Hematopoietic multipotent progenitor cell treated with erythropoietin and hydrocortisone succinate and interleukin-3 and kit ligand, for 6 days (in vitro differentiated cells): ENCODE measurements at regions not wholly inside any gene's neighbourhood (a gene's known extent, or its start where the extent isn't known, plus 50 kb on each side); places are given as distances from the start of the nearest gene placed in this dataset.
"Not testable (repeated sequence)": the region's sequence is repeated elsewhere in the genome, so short reads cannot be mapped to it uniquely, and the experiment has no call there.

Experiments
- DNase-seq: peaks from one replicate; pipeline ENCODE4 v3.0.0-alpha.2; 2015

DNA sequence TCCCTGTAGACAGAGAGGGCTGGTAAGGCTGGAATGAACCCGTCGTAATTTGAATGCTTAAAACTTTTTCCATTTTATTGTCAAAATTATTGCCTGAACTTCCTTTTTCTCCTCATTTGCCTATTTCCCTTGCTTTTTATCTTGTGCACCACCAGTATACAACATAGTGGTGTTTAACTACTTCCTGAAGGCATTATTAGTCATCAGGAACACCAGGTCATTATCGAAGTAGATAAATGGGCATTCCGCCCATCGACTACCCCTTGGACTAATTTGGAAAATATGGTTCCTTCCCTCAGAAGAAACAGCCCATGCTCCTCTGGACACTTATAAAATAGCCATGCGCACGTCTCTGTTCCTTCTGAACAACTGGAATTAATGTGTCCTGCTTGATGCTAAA is 232.1 kb downstream of the TM9SF2 start:
- DNase-seq, result no peak

DNA sequence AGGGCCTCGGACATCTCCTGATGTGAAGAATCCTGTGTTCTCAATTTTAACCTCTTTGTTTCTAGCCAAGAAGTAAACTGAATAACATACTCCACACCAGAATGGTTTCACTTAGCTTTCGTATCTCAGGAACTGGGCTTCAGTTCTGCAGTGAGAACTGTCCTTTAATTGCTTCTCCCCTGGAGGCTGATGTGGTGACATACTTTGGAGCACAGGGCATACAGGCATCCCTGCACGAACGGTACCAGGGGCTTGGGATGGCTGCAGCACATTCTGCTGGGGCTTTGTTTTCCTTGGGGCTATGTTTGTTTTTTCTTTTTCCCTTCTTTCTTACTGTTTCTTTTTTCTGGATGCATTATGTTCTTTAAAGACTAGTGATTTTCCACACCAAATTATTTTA is 230.5 kb downstream of the TM9SF2 start:
- no peak for DNase-seq

DNA sequence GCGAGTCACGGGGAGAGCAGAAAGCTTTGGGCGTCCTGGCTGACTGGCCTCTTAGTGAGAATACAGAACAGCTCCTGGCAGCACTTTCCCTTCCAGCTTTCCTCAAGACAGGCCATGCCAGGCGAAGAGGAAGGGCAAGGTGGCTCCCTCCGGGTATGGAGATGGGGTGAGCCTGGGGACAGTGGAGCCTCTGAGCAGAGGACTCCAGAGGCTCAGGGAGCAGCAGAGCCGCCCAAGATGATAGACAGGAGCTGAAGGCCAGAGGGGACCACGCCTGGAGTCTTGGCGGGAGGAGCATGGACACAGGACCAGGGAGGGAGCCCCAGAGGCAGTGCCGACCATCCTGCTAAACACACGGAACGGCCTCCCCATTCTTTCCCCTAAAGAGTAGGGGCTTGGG is 229.1 kb downstream of the TM9SF2 start:
- no peak for DNase-seq

DNA sequence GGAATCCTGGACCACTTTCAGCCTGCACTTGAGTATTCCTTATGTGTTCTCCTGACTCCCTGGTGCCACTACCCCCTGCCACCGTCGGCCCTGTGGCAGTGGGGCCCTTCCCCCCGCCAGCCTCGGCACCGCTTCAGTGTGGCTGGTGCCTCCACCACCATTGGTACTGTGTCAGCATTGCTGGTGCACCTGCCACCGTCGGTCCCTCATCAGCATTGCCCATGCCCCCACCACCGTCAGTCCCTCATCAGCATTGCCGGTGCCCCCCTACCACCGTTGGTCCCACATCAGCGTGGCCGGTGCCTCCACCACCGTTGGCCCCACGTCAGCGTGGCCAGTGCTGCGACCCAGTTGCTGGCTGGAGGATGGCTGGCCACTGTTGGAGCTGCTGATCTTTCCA is 228.5 kb downstream of the TM9SF2 start:
- DNase-seq, result no peak

DNA sequence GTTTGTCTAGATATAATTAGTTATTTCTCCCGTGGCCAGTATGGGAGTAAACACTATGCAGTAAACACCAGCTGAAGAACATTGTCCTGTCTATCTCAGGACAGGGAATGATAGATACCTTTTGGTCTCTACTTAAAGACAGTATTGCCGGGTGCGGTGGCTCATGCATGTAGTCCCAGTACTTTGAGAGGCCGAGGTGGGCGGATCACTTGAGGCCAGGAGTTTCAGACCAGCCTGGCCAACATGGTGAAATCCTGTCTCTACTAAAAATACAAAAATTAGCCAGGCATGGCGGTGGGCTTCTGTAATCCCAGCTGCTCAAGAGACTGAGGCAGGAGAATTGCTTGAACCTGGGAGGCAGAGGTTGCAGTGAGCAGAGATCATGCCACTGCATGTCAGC is 226.4 kb downstream of the TM9SF2 start:
- not testable (repeated sequence) for DNase-seq

- DNase-seq, result no peak
Measured at GRCh38 chr13:99726282-99726894, 225.1 kb downstream of the TM9SF2 start.

DNA sequence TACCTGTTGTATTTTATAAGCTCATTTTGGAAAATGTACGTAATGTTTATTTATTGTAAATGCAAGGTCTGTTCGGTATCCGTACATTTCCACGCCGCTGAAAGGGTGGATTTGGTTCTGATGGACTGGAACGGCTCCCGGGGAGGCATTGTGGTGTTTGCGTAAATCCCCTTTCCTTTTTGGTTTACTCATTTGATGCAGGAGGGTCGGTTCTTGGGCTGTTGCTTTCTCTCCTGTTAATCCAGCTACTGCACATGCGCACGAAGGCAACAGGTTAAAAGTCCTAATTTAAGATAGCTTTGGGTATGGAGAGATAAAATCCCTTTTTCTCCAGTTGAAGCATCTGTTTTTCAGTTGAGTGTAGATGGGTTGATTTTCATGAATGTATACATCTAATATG is 224.4 kb downstream of the TM9SF2 start:
- DNase-seq, result no peak

DNA sequence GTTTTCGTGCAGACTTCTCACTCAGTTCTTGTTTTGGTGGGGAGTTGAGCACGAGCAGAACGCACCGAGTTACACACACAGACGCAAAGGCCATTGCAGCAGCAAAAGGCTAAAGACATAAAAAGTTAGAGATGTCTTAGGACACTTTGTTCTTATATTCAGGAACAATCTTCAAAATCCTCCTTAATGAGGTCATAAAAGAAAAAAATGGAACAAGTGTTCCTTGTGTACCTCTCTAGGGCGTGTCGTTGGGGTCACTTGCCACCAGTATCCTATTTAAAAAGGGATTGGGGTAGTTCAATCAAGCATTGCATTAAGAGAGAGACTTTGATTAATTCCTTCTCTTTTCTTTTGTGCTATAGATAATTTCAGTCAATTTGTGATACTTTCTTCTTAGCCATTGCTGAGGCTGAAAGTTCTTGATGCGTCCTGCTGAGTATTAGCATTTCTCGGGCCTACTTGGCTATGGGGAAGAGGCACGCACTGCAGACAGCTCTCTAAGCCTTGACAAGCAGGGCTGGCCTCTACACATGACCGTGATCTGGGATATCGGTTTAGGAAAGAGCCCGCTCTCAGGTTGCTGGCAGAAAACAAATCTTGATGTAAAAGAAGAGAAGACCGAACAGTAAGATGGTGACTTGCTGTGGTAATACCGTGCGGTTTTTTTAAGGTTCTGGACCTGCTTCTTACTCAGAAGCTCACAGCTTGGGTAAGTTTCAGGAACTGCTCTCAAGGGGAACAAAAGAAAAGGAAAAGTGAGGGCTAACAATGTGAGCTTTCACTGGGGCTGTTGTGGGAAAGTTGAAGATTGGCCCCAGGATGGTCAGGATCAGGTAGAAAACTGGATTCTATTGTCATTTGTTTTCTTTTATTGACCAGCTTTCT is 223.6 kb downstream of the TM9SF2 start:
- DNase-seq, result no peak

- no peak for DNase-seq
Measured at GRCh38 chr13:99723878-99724277, 222.6 kb downstream of the TM9SF2 start.

- DNase-seq, result no peak
Measured at GRCh38 chr13:99722931-99723330, 221.7 kb downstream of the TM9SF2 start.

DNA sequence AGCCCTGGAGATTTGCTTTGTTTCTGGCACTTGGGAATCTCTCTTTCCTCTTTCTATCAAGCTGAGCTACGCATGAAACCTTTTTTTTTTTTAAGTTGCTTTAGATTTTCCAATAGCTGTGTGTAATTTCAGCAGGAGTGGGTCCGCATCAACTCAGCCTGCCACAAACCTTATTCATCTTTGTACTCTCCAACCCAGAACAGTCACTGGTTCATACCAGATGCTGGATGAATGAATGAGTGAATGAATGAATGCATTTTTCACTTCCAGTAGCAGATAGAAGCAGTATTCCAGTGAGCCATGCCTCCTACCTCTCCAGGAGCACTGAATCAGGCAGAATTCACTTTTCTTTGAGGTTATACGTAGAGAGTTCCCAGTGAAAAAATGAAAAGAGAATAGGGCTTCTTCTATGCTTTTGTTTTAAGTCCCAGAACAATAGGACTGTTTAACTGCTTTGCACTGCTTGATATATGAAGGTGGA is 221.1 kb downstream of the TM9SF2 start:
- no peak for DNase-seq

- DNase-seq, result peak; percentile 19
Measured at GRCh38 chr13:99721606-99722337, 220.5 kb downstream of the TM9SF2 start.

GRCh38 chr13:99717959-99718674 is 216.8 kb downstream of the TM9SF2 start:
- no peak for DNase-seq

- DNase-seq, result no peak
Measured at GRCh38 chr13:99709134-99709533, 207.9 kb downstream of the TM9SF2 start.

- DNase-seq, result no peak
Measured at GRCh38 chr13:99704390-99704789, 203.1 kb downstream of the TM9SF2 start.

- no peak for DNase-seq
Measured at GRCh38 chr13:99703908-99704307, 202.6 kb downstream of the TM9SF2 start.

GRCh38 chr13:99702687-99703319 is 201.5 kb downstream of the TM9SF2 start:
- DNase-seq, result no peak

DNA sequence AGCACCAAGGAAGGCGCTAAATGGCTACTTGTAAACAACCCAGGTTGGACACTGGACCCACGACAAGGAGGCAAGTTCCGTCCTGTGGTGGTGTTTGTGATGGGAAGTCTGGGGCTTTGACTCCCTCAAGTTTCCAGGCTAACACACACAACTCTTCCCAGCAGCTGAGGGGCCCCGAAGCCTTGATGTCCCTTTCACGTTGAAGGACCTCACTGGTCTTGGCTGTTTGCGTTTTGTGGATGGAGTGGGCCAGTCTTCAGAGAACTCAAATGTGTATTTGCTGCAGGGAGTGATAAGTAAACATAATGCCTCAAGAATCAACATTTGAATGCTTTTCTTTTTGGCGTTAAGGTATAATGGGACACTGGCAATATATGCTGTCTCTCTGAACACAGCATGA is 199.2 kb downstream of the TM9SF2 start:
- DNase-seq, result no peak

DNA sequence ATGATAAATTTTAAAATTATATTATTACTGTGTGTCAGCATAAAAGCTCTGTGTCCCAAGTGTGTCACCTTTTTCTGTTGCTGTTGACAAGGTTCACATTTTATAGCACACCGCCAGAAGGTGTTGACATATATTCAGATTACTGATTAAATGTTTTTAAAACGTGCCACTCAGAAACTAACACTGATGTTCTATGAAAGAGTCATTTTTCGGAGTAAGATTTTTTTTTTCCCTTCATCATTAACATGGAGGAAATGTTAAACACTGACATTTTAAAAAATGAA is 197.5 kb downstream of the TM9SF2 start:
- DNase-seq, result no peak

DNA sequence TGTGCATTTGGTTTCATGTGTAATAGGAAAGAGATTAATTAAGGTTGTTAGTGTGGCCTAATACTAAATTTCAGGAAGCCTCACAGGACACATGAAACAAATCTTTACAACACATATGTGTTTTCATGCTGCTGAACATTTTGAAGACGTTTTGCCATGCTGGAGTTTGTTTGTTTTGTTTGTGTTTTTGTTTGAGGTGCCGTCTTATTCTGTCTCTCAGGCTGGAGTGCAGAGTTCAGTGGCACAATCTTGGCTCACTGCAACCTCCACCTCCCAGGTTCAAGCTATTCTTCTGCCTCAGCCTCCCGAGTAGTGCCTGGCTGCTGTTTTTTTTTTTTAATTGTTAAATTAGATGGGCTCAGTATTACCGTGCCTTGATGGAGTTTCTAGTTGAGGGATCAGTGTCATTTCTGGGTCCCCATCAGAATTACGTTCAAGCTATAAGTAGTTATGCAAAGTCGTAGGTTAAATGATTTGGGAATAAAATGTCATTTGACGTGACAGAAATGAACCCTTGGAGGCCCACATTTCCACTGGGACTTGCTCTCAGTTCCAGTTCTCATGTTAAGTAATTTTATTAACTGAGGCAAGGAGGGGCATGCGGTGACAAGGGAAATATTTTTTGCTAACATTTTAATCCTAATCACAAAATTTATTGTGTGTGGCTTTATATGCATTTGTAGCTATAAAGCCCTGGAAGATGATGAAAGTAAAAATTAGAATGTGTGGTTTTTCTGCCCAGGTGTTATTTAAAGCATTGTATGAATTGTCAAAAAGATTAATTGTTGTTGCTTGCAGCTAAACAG is 196.9 kb downstream of the TM9SF2 start:
- DNase-seq, result no peak

GRCh38 chr13:99695857-99696256 is 194.6 kb downstream of the TM9SF2 start:
- DNase-seq, result no peak
